Activated CD4-positive, alpha-beta T cell treated with anti-CD3 and anti-CD28 coated beads, Interleukin-2, amount 50 U/mL, for 1 hour (primary cell): ENCODE measurements at regions not wholly inside any gene's neighbourhood (a gene's known extent, or its start where the extent isn't known, plus 50 kb on each side); places are given as distances from the start of the nearest gene placed in this dataset.

Source experiments
- DNase-seq: peaks from one replicate; pipeline ENCODE4 v3.0.0-alpha.2; 2020

DNA sequence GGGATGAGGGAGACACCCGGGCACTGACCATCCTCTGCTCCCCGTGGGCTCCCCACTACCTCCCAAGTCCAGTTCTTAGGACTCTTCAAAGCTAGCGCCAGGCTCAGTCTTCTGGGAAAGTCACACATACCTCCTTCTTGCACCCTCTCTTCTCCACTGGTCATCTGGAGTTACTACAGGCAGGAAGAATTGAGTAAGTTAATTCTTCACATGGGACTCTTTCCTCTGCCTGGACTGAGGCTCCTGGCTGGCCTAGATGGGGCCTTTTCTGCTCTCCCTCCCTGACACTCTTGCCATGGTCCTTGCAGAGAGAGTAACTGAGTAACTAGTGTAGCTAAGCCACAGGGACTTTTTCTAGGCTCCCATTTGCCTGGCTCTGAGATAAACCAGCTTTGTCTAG is 96.5 kb upstream of the CELF4 start:
- DNase-seq = no peak

DNA sequence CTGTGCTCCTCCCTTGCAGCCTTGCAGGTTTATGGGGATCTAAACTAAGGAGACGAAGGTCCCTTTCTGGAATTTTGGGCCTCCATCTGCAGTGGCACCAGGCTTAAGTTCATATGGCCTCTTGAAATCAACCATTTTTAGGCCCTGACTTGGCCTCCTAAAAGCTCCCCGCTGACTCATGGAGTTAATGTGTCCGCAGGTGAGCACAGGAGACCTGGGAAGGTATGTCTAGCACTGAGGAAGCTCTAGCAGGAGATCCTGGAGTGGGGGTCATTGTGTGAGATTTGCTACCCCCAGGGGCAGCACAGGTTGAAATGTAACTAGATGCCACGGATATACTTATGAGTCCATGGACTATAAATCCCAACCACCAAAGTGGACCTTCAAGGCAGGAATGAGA is 95.9 kb upstream of the CELF4 start:
- DNase-seq = no peak

DNA sequence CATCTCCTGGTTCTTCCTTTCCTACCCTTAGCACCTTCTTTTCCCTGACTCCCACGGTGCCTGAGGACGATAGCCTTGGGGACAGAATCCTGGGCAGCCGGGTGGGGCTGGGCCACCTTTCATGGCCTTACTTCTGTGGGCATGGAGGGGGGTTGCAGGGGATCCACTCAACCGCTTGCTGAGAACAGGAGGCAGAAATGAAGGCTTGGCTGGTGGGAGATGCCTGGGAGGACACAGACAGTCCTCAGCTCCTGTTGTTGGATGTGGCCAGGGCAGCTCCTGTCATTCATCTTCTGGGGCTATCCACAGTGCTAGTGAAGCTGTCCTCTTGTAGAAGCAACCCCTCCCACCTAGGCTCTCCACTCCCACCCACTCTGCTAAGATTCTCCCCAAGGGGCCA is 95.5 kb upstream of the CELF4 start:
- DNase-seq = no peak

- DNase-seq = no peak
Observed at GRCh38 chr18:37660658-37661057, 95.1 kb upstream of the CELF4 start.

DNA sequence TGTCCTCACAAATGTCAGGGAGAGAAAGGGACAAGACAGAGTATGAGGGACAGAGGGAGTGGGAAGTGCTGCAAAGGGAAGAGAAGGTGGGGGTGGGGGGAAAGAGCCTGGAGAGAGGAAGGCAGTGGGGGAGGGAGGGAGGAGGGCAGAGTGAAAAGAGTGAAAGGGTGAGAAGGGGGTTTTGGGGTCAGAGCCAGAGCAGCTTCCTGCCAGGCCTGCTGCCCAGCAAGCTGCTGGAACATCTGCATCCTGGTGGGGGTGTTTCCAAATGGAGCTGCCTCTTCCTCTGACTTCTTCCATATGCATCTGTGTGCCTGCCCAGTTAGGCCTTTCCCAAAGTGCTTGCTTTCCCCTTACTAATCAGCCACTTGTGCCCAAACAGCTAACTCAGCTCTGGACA is 94.3 kb upstream of the CELF4 start:
- DNase-seq = no peak

DNA sequence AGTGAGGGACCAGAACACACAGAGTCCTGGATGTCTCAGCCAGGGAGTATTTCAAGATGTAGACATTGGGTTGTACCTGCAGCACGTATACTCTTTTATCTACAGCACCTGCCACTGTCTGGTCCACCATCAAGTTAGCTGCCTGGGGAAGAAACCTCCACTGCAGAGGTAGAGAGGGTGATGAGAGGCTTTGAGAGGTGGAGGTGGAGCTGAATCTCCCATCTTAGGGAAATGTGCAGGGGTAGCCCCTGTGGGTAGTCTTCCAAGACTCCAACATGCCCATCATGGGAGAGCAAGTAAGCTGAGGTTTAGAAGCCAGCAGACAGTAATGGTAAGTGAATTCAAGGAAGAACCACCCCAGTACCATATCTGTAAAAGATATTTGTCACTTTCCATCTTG is 93.3 kb upstream of the CELF4 start:
- no peak for DNase-seq

DNA sequence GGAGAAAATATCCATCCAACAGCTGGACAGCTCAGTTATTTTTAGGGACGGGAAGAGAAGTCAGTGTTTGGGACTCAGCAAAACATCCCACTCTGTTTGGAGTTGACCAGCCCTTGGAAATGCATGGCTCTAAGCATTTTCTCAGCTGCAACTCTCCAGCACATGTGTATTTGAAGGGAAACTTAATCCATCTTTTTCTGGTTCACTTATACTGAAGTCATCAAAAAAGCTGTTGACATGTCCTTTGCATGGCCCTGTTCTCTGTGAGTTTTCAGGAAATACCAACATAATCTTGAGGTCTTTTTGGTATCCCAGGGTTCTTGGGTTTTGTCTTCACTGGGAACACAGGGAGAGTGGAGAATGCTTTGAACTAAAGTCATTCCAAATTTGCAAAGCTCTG is 91.9 kb upstream of the CELF4 start:
- no peak for DNase-seq

GRCh38 chr18:37654731-37655369 is 89.3 kb upstream of the CELF4 start:
- DNase-seq = no peak

DNA sequence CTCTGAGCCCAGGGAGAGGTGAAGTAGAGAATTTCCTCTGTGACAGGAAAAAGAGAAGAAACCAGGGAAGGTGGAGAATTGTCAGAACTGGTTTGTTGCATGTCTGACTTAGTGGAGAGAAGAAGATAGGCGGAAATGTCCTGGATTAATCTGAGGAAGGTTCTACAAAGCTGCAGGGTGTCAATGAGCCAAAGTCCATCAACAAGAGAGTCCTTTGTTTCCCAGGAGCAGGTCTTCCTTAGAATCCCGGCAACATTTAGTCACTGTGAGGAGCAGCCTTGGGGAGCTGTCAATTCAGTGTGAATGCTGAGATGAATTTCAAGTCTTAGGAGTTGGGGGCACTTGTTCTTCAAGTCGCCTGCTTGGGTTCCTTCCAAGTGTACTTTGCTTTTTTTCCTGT is 88.4 kb upstream of the CELF4 start:
- DNase-seq = no peak

DNA sequence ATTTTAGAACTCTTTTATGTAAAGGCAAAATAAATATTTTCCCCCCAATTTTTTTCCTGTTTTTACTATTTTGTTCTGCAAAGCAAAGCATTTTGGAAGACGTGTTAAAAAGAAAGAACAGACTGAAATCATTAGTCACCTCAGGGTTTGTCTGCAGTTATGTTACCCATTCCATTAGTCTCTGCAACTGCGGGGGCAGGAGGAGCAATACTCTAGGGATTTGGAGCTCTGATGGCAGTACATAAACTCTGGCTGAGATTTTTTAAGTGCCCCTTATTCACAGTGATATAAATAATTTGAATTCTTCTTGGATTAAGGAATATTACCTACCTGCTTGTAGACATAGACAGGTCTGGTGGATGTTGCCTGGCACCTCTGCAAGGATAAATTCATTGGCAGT is 88.0 kb upstream of the CELF4 start:
- DNase-seq = no peak

- no peak for DNase-seq
Observed at GRCh38 chr18:37649930-37650329, 84.3 kb upstream of the CELF4 start.

- no peak for DNase-seq
Observed at GRCh38 chr18:37649416-37649815, 83.8 kb upstream of the CELF4 start.

DNA sequence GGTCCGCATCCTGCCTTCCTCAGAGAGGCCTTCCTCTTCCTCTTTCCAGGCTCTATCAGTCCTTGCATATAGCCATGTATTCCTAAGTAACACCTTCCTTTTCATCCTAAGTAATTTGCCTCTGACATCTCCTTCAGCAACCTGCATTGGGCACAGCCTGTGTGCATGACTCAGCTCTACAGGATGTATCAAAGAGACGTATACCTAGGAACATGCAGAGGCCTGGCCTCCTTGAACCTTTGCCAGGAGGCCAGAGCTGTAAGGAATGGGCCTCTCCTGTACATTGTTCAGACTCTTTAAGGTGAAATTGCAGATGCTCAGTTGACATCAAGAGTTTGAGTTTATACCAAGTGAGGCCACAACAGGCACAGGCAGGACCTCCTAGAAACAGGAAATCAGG is 76.0 kb upstream of the CELF4 start:
- no peak for DNase-seq

- no peak for DNase-seq
Observed at GRCh38 chr18:37640504-37640903, 74.9 kb upstream of the CELF4 start.

DNA sequence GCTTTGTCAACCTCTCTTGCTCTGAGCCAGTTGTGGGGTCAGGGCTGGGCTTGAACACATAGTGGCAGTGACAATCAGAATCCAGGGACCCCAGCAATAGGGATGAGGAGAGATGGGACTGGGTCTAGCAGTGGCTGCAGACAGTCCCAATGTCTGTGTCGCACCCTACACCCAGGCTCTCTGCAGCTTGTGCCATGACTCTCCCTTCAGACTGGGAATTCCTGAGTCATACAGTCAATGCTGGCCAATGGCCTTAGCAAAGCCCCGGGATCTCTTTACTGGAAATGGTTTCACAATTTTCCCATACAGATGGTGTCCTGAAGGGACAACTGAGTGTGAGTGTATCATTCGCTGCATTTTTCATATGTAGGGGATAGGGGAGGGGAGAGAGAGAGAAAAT is 74.2 kb upstream of the CELF4 start:
- no peak for DNase-seq

DNA sequence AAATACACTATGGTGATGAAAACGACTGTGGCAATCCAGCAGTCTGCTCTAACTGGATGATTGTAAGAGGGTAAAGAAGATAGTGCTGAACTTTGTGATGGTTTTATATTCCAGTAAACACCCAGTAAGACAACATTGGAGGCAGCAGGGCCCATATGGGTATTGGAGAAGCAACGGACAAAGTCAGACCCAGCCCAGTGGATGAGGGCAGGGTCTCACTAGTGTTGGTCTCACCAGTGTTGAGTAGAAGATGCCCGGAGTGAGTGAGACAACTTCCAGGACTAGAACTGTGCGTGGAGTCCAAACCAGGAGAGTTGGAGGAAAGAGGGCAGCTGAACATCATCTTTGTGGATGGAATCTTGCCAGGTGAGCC is 71.9 kb upstream of the CELF4 start:
- DNase-seq = no peak

- DNase-seq = no peak
Observed at GRCh38 chr18:37636831-37637477, 71.4 kb upstream of the CELF4 start.

- no peak for DNase-seq
Observed at GRCh38 chr18:37634516-37634915, 68.9 kb upstream of the CELF4 start.

- no peak for DNase-seq
Observed at GRCh38 chr18:37631422-37631821, 65.8 kb upstream of the CELF4 start.

- no peak for DNase-seq
Observed at GRCh38 chr18:37630334-37630733, 64.7 kb upstream of the CELF4 start.

DNA sequence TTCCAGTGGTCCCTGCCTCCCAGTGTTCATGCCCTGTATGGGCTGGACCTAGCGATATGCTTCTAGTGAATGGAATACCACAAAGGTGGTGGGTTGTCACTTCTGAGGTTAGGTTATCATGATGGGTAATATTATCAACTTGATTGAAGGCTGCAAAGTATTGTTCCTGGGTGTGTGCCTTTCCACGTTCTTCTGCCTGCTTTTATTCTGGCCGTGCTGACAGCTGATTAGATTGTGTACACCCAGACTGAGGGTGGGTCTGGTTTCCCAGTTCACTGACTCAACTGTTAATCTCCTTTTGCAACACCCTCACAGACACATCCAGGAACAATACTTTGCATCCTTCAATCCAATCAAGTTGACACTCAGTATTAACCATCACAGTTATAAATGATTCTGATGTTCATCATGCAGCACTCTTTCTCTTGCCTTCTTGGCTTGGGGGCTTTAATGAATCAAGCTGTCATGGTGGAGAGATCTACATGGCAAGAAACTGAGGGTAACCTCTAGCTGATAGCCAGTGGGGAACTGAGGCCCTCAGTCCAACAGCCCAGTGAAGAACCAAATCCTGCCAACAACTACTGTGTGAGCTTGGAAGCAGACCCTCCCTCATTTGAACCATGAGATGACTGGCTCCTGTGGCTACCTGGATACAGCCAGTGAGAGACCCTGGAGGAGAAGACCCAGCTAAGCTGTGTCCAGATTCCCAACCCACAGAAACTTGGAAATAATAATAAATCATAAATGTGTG is 63.0 kb upstream of the CELF4 start:
- DNase-seq = no peak

GRCh38 chr18:37624318-37624717 is 58.7 kb upstream of the CELF4 start:
- DNase-seq = no peak

GRCh38 chr18:37619964-37620363 is 54.4 kb upstream of the CELF4 start:
- DNase-seq = no peak

GRCh38 chr18:37617623-37618022 is 52.0 kb upstream of the CELF4 start:
- DNase-seq = no peak
